ENCODE measurements at regions not wholly inside any gene's neighbourhood (a gene's known extent, or its start where the extent isn't known, plus 50 kb on each side); places are given as distances from the start of the nearest gene placed in this dataset.

GRCh38 chr9:92242260-92243136 is 51.0 kb downstream of the IARS1 start:
- no peak for TF ChIP-seq POLR2A (IDR thresholded peaks at IDR 0.05; ENCODE audit: low read depth, low read length)
- TF ChIP-seq POU2F2 (IDR thresholded peaks at IDR 0.05; ENCODE audit: low read depth, low read length) = no peak
